Muscle of leg (tissue), 3 donors: ENCODE measurements at regions not wholly inside any gene's neighbourhood (a gene's known extent, or its start where the extent isn't known, plus 50 kb on each side); places are given as distances from the start of the nearest gene placed in this dataset.

Experiments
- DNase-seq: peaks from one replicate; pipeline ENCODE4 v3.0.0; 2013
- H3K27ac ChIP-seq: one replicate; pipeline ENCODE4 v1.5.1; 2013; ENCODE audit warnings: mild to moderate bottlenecking, low read length, control low read depth
- H3K27me3 ChIP-seq: one replicate; pipeline ENCODE4 v1.6.1; 2013; ENCODE audit warnings: low read length; ENCODE audit not compliant: control insufficient read depth, insufficient read depth
- H3K36me3 ChIP-seq: one replicate; pipeline ENCODE4 v1.6.1; 2013; ENCODE audit warnings: low read length; ENCODE audit not compliant: control insufficient read depth, insufficient read depth
- H3K4me1 ChIP-seq: one replicate; pipeline ENCODE4 v1.6.1; 2013; ENCODE audit warnings: low read length; ENCODE audit not compliant: control insufficient read depth, insufficient read depth
- H3K4me3 ChIP-seq: one replicate; pipeline ENCODE4 v1.5.1; 2013; ENCODE audit warnings: low read length, control low read depth
- H3K9me3 ChIP-seq: replicated peaks from 2 replicates; pipeline ENCODE4 v1.6.1; 2013; ENCODE audit warnings: low read depth, low read length; ENCODE audit not compliant: control insufficient read depth
- WGBS: methylation state at CpG from one replicate; pipeline ENCODE4 v1.1.5; 2013; ENCODE audit warnings: missing lambda C conversion rate; ENCODE audit not compliant: insufficient coverage; 5-methylcytosine and 5-hydroxymethylcytosine counted together

DNA sequence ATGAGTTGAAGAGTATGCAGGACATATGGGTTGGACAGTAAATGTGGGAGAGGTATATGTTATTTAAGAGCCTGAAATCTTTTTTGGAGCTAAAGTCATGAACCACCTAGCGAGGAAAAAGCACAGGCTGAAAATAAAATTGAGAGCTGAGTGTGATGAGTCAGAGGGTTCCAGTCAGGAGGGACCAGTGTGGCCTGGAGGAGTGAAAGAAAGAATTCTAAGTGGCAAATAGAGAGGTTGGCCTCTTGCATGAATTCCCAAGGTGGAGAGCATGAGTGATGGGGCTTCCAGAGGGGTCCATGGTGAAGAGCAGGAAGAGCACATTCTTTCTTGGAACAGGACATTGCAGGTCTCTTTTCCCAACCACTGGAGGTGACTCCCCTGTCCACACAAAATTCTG lies 282.6 kb downstream of the TDRD15 start:
- 25% methylated on average over 1 of the region's 1 CpG for WGBS

DNA sequence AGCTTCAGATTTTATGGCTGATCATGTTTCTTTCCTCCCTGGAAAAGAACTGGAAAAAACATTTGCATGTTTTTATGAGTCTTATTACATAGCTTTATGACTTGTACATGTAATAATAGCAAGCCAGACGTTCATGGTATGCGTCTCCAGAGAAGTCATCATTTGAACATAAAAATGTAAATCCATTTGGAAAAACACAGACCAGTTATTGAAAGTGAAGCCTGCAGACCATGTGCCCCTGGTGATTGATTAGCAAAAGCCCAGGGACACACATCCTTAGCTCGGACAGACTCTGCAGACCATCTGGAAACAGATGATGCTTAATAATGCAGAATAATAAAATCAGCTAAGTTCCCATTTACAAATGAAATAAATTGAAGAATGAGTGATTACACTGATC lies 283.1 kb downstream of the TDRD15 start:
- Histone ChIP-seq H3K27ac (no peak overlapping the region), H3K9me3 (no peaks in the 10 kb centered on the region), H3K4me3 (no peak overlapping the region), H3K4me1 (peaks cover 4% of the 10 kb centered on the region), H3K27me3 (no peaks in the 10 kb centered on the region), H3K36me3 (no peaks in the 10 kb centered on the region)
- DNase-seq: peak; percentile 92
- no CpG with 5 or more reads among the region's 3 CpGs for WGBS

More for the DNA sequence above, 282.6 kb downstream of the TDRD15 start:
- Histone ChIP-seq H3K4me3 (no peak overlapping the region), H3K4me1 (peaks cover 4% of the 10 kb centered on the region), H3K36me3 (no peaks in the 10 kb centered on the region), H3K27ac (peak overlapping the region; percentile 39), H3K9me3 (no peaks in the 10 kb centered on the region), H3K27me3 (no peaks in the 10 kb centered on the region)
- DNase-seq: peak; percentile 44

GRCh38 chr2:21407851-21408250 lies 284.1 kb downstream of the TDRD15 start:
- H3K4me3 ChIP-seq: no peak overlapping the region
- H3K36me3 ChIP-seq: no peaks in the 10 kb centered on the region
- DNase-seq: peak; percentile 71
- H3K27ac ChIP-seq: no peak overlapping the region
- H3K9me3 ChIP-seq: no peaks in the 10 kb centered on the region
- peaks cover 4% of the 10 kb centered on the region for H3K4me1 ChIP-seq
- H3K27me3 ChIP-seq: peaks cover 2% of the 10 kb centered on the region
- WGBS: no CpG with 5 or more reads among the region's 1 CpG

GRCh38 chr2:21411741-21412140 lies 288.0 kb downstream of the TDRD15 start:
- Histone ChIP-seq H3K27ac (no peak overlapping the region), H3K4me3 (no peak overlapping the region), H3K4me1 (peaks cover 2% of the 10 kb centered on the region), H3K9me3 (no peaks in the 10 kb centered on the region), H3K36me3 (no peaks in the 10 kb centered on the region), H3K27me3 (peaks cover 3% of the 10 kb centered on the region)
- WGBS: 63% methylated on average over 1 of the region's 5 CpGs
- no peak for DNase-seq

DNA sequence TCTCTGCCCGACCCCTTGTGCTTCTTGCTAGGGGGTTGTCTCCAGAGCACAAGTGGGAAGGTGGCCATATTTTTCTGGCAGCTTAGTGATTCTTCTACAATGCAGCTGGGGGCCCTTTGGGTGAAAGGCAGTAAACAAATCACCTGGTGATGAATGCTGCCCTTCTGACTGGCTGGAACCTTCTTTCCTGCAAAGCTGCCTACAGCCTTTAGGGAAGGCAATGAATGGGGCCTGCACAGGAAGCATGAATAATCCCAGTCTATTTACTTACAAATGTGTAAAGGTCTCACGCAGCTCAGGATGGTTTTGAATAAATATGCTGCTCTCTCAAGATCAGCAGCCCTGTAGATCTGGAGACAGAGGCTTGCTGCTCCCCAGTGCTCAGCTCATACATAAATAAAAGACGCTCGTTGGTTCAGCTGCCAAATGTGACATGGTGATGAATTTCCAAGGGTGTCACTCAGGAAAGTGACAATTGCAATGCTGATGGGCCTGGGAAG lies 289.2 kb downstream of the TDRD15 start:
- DNase-seq: no peak
- no peaks in the 10 kb centered on the region for H3K36me3 ChIP-seq
- WGBS: 80% methylated on average over 1 of the region's 4 CpGs

DNA sequence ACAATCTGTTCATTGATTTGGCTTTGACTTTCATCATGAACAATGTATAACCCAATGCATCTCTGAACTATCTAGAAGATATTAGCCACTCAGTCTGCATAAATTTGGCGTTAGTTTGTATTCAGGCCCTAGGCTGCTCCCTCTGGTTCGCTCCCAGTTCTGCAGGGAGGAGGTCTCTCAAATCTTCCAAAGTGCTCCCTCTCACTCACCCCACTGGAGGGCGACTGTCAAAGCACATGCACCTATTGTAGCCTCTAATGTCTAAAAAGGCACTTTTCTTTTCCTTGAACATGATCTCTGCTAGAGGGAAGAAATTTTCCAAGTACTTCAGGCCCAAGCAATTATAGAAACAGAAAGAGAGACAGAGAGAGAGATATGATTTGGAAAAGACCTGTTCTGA lies 291.5 kb downstream of the TDRD15 start:
- no peak overlapping the region for H3K4me3 ChIP-seq
- no peaks in the 10 kb centered on the region for H3K9me3 ChIP-seq
- H3K27ac ChIP-seq: no peak overlapping the region
- no peaks in the 10 kb centered on the region for H3K4me1 ChIP-seq
- WGBS: 86% methylated on average over 1 of the region's 3 CpGs
- peaks cover 3% of the 10 kb centered on the region for H3K27me3 ChIP-seq
- no peak for DNase-seq
- no peaks in the 10 kb centered on the region for H3K36me3 ChIP-seq

More for the DNA sequence above, 289.2 kb downstream of the TDRD15 start:
- Histone ChIP-seq H3K9me3 (no peaks in the 10 kb centered on the region), H3K27ac (no peak overlapping the region), H3K27me3 (peaks cover 3% of the 10 kb centered on the region), H3K4me1 (no peaks in the 10 kb centered on the region), H3K4me3 (no peak overlapping the region)

DNA sequence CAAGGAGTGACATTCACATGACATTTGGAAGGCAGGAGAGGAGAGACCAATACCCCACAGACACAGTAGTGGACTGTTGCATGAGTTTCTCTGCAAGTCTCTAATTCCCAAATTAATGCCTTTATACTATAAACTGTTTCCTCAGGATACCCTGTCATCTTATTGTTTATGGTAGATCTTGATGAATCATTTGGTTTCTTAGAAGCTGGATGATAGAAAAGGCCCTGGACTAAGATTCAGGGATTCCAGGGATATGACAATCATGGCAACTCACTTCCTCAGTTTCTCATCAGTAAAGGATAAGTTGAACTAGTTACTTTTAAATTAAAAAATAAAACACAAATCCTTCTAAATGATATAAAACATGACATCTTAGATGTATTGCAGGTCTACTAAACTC lies 292.5 kb downstream of the TDRD15 start:
- no peak for DNase-seq
- H3K36me3 ChIP-seq: no peaks in the 10 kb centered on the region
- no peak overlapping the region for H3K27ac ChIP-seq
- no peak overlapping the region for H3K4me3 ChIP-seq
- H3K27me3 ChIP-seq: peaks cover 3% of the 10 kb centered on the region
- no peaks in the 10 kb centered on the region for H3K9me3 ChIP-seq
- H3K4me1 ChIP-seq: no peaks in the 10 kb centered on the region

DNA sequence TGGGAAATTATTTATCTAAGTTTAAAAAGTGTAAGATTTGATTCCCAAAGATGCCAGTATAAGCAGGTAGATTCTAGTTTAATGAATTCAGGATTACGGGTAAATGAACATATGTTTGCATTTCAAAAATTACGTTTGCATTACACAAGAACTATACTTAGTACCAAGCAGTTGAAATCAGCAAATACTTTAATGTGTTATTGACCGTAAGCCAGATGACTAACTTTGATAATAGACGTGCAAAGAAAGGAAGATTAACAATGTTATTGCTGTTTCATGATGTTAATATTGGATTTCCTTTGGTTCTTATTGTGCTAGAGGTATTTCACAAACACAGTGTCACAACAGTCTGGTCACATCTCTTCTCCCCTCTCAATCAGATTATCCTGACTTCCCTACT lies 294.7 kb downstream of the TDRD15 start:
- no CpG with 5 or more reads among the region's 4 CpGs for WGBS

DNA sequence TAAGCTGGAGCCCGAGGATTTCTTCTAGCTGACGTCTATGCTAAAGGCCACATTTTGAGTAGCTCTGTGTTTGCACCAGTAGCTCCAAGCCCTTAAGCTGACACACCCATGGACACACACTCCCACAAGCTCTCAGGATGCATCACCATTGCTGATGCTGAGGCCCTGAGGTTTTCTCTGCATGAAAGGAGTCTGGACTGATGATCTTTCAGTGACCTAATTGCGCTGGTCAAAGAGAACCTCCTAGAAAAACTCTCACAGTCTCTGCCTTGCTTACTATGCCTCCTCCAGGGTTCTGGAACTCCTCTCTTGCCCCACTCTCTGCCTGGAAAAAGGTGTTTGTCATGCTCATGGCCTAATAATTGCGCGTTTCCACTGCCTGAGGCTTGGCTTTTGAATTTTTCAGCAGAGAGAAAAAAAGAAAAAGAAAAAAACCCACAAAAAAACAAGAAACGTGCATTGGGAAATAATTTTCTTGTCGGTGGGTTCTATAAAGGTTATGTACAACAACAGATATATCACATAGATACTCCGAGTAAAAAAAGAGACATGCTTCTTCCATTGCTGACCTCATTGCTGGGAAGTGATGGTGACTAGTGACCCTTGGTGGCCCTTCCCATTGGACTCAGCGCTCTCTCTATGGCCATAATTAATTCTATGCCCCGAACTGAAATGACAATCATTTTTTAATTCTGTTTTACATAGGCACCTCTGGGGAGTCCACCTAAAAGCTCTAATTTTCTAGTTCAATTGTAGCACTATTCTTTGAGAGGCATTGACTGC lies 297.0 kb downstream of the TDRD15 start:
- H3K9me3 ChIP-seq: no peaks in the 10 kb centered on the region
- no peaks in the 10 kb centered on the region for H3K4me1 ChIP-seq
- no peaks in the 10 kb centered on the region for H3K36me3 ChIP-seq
- no peak overlapping the region for H3K27ac ChIP-seq
- H3K4me3 ChIP-seq: no peak overlapping the region
- 92% methylated on average over 5 of the region's 10 CpGs for WGBS
- no peaks in the 10 kb centered on the region for H3K27me3 ChIP-seq
- DNase-seq: no peak

More for the DNA sequence above, 294.7 kb downstream of the TDRD15 start:
- no peak overlapping the region for H3K4me3 ChIP-seq
- H3K27ac ChIP-seq: no peak overlapping the region
- no peaks in the 10 kb centered on the region for H3K36me3 ChIP-seq
- H3K4me1 ChIP-seq: no peaks in the 10 kb centered on the region
- no peaks in the 10 kb centered on the region for H3K27me3 ChIP-seq
- H3K9me3 ChIP-seq: no peaks in the 10 kb centered on the region
- no peak for DNase-seq

GRCh38 chr2:21422050-21422449 lies 298.3 kb downstream of the TDRD15 start:
- Histone ChIP-seq H3K4me1 (no peaks in the 10 kb centered on the region), H3K36me3 (no peaks in the 10 kb centered on the region), H3K27ac (no peak overlapping the region), H3K4me3 (no peak overlapping the region), H3K9me3 (no peaks in the 10 kb centered on the region), H3K27me3 (no peaks in the 10 kb centered on the region)
- whole genome bisulfite sequencing: 9% methylated on average over 1 of the region's 2 CpGs
- DNase-seq: no peak
